NCI-H2081 treated with DMSO at 0.1 percent for 48 hours (cell line): ENCODE measurements at regions not wholly inside any gene's neighbourhood (a gene's known extent, or its start where the extent isn't known, plus 50 kb on each side); places are given as distances from the start of the nearest gene placed in this dataset.

Experiments
- DNase-seq: peaks from one replicate; lab custom pipeline; 2025; lab: John Stamatoyannopoulos, UW

DNA sequence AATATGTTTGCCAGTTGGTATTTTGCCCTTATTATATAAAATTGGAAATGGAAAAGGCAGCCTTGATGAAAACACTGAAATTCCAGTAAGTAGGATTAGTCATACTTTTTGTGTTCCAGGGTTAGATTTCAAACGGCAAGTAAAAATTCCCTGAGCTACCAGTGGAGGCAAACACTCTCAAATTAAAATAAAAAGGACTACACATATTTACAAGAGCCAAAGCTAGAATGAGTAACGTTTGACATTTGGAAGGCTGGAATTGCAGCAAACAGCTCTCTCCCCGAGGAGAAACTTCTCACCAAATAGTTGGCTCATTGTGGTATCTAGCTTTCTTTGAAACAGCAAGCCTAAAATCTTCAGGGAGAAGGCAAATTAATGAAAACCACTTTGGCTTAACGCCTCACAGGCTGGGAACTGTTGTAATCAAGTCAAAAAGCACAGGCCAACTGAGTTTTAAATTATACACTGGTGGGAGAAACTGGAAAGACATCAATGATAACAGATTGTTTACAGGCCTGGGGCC is 288.4 kb downstream of the SNX13 start:
- no peak for DNase-seq

DNA sequence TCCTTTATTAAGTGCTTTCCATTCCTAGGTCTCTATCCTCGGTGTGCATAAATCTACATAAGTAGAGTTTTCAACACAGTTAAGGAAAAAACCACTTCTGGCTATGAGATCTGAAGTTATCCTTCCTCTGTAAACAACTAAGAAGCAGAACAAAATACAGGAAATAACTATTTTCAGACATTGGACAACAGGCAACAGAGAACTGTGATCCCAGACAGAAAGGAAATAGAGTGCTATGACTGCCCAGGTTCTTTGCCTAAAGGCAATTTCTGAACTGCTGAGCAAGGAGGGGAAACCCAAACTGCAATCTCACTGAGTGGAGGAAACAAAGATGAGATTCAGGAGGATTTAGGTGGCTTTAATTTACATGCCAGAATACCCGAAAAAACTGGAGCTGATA is 285.4 kb downstream of the SNX13 start:
- no peak for DNase-seq

- DNase-seq = no peak
Observed at GRCh38 chr7:17659126-17659525, 281.2 kb downstream of the SNX13 start.

- no peak for DNase-seq
Observed at GRCh38 chr7:17660116-17660515, 280.2 kb downstream of the SNX13 start.

DNA sequence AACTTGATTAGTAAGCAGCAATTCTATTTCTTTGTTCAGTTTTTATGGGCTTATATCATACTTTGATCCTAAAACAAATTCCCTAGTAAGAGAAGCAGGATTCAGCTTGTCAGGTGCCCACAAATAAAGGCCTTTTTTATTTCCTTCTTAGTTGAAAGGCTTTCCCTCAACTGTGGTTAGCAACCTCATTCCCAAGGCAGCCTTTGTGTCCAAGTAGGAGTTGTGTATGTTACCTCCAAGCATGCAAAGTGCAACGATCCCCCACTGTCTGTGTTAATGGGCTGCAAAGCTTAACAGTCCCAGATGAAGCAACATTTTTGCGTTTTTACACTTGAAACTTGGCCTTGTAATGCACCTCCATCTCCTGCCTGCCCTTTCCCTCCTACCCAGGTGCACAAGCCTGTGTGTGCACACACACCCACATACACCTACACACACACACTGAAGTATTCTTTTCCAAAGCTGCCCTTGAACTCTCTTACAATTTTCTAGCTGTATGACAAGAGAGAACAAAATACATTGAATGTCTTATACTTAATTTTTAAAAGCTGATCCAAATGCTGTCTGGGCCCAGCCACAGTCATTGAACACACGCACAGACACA is 278.2 kb downstream of the SNX13 start:
- no peak for DNase-seq

- no peak for DNase-seq
Observed at GRCh38 chr7:17663061-17663675, 277.1 kb downstream of the SNX13 start.

GRCh38 chr7:17665029-17665428 is 275.3 kb downstream of the SNX13 start:
- DNase-seq = no peak

- no peak for DNase-seq
Observed at GRCh38 chr7:17668122-17668521, 272.2 kb downstream of the SNX13 start.

- DNase-seq = no peak
Observed at GRCh38 chr7:17669204-17669603, 271.1 kb downstream of the SNX13 start.

DNA sequence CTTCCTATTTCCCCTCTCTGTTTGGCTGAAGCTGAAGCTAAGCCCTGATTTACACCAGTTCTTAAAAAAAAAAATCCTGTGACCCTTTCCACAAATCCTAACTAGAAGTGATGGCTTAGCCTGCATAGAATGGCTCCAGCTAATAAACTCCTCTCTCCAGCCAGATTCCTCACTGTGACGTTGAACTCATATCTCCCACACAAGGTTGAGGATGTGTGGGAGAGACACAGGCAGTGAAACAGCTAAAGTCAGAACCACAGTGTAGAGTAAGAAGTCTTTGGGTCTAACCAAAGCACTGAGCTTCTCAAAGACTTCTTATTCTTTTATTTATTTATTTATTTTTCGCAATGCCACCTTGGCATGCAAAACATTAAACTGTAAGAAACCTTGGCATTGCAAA is 268.3 kb downstream of the SNX13 start:
- no peak for DNase-seq

- DNase-seq = no peak
Observed at GRCh38 chr7:17672783-17673182, 267.5 kb downstream of the SNX13 start.

DNA sequence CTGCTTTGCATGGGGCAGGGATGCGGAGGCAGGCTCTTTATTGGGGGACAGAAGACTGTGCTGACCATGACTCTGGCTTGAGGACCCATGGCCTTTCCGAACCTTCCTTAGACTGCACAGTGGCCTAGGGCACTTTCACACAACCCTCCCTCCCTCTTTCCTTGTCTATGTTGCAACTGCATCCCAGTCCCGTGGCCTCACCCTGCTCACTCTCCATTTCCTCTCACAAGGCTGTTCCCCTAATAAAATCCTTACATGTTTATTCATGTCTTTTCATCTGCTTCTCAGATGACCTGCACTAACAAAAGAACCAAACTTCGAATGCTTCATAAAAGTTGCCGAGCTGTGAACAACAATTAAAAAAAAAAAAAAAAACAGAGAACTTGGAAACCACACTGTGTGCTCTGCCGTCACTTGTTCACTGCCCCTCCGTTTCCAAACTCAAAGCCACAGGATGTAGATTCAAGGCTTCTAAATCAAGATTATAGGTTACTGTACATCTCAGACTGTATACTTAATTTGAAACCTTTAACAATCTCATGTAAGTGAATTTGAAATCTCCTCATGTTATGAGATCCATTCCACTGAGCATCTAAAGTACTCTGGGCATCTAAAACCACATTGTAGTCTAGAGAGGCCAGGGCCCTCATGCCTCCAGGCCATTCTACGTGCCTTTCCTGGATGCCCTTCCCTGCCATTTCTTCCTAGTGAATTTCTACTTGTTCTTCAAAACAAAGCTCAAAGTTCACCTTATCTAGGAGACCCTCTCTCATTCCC is 265.9 kb downstream of the SNX13 start:
- DNase-seq = no peak

- no peak for DNase-seq
Observed at GRCh38 chr7:17674943-17675608, 265.2 kb downstream of the SNX13 start.

DNA sequence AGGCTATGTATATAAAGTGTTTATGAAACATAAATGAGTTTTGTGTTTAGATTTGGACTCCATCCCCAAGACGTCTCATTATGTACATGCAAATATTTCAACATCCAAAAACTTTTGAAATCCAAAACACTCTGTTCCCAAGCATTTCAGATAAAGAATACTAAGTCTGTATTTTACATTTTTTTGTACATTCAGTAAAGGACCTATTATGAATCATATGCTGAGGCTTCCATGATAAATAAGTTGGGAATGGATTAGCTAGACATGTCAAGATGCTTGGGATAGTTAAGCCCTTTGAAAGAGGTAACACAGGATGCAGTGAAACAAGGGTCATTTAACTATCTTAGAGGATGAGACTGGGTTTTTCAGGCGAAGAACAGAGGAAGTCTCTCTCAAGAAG is 262.9 kb downstream of the SNX13 start:
- DNase-seq = no peak

GRCh38 chr7:17678896-17679295 is 261.4 kb downstream of the SNX13 start:
- no peak for DNase-seq

GRCh38 chr7:17679458-17679857 is 260.8 kb downstream of the SNX13 start:
- DNase-seq = no peak

GRCh38 chr7:17680026-17680425 is 260.3 kb downstream of the SNX13 start:
- DNase-seq = no peak

DNA sequence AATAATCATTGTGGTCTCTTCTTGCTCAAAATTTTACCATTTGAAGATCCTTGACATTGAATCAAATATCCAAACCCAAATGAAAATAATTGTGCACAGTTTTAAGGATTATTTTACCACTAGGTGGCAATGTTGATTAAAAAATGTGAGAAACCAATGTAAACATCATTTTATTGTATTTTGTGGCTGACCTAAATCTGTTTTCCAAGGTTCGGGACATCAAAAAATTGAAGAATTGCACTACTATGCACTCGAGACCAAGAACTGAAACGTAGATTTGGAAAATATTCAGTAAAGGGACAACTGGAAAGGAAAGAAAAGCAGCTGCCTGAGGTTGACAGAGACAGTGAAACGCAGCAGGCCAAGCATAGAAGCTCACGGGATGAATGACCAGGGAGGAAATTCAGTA is 259.3 kb downstream of the SNX13 start:
- peak; percentile 4 for DNase-seq

GRCh38 chr7:17681965-17682364 is 258.3 kb downstream of the SNX13 start:
- no peak for DNase-seq

DNA sequence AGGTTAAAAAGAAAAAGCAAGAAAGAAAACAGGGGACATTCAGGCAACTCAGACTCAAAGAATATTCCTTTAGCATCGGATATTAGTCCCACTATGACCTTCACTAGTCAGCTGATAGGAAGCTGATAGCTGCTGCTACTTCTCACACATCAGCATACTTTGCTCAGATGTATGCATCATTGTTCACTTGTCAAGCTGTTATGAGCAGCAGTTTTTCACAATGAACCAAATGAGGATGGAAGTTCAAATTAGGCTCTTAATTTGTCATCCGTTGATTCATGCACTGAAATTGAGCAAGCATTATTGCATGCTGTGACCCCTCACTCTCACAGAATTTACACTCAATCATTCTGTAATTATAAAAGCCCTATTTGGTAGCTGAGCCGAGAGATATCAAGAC is 257.7 kb downstream of the SNX13 start:
- no peak for DNase-seq

DNA sequence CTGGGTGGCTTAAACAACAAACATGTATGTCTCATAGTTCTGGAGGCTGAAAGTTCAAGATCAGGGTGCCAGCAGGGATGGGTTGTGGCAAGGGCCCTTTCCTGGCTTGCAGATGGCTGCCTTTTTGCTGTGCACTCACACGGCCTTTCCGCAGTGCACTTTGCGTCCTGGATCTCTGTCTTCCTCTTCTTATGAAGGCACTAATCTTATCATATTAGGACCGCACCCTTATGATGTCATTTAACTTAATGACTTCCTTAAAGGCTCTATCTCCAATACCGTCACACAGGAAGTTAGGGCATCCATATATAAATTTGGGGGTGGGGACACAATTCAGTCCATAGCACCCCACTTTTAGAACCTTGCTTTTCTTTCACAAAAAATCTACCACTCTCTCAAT is 255.2 kb downstream of the SNX13 start:
- DNase-seq = no peak

DNA sequence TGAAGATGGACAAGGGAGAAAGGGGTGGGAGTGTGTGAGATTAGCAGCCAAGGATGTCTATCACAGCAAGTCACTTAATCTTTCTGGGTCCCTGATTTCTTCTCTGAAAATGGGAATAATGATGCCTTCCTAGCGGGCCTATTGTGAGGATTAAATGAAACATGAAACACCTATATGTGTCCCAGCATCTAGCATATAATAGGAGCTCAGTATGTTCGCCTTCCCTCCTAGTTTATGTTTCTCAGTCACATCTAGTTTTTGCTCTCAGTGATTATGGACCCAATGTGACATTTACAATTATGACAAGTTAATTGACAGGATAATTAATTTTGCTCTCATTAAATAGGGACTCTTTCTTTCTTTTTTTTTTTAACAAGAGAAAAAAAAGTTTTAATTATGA is 252.9 kb downstream of the SNX13 start:
- no peak for DNase-seq
